ENCODE measurements at regions not wholly inside any gene's neighbourhood (a gene's known extent, or its start where the extent isn't known, plus 50 kb on each side); places are given as distances from the start of the nearest gene placed in this dataset.

GRCh38 chr4:184950117-184950830 lies 68.0 kb upstream of the HELT start (continued):
- TF ChIP-seq ARID4A (CRISPR knock-in tag; IDR thresholded peaks at IDR 0.05; ENCODE audit: borderline replicate concordance) (peak; percentile 21; the same call in 1 of the 2 replicates), THAP11 (CRISPR knock-in tag; IDR thresholded peaks at IDR 0.05) (peak; percentile 32; the same call in 1 of the 2 replicates), ETV5 (CRISPR knock-in tag; IDR thresholded peaks at IDR 0.05; ENCODE audit: borderline replicate concordance) (peak; percentile 62; the same call in 1 of the 2 replicates), MYC (CRISPR knock-in tag; IDR thresholded peaks at IDR 0.05; ENCODE audit: borderline replicate concordance) (no peak), ZBTB34 (CRISPR knock-in tag; IDR thresholded peaks at IDR 0.05) (0 out of 2 replicates have a peak, but pooled peaks have one; percentile 19), LCORL (IDR thresholded peaks at IDR 0.05) (no peak), LCORL (CRISPR knock-in tag; IDR thresholded peaks at IDR 0.05) (0 out of 2 replicates have a peak, but pooled peaks have one; percentile 32), SOX6 (IDR thresholded peaks at IDR 0.05) (no peak), SOX6 (CRISPR knock-in tag; IDR thresholded peaks at IDR 0.05) (peak; percentile 64), MIXL1 (CRISPR knock-in tag; IDR thresholded peaks at IDR 0.05) (peak; percentile 55; the same call in 1 of the 2 replicates), ZIK1 (CRISPR knock-in tag; IDR thresholded peaks at IDR 0.05; ENCODE audit: borderline replicate concordance, low read depth) (no peak), ZMYM4 (CRISPR knock-in tag; IDR thresholded peaks at IDR 0.05) (peak; percentile 39; the same call in 1 of the 2 replicates), BCL6 (CRISPR knock-in tag; IDR thresholded peaks at IDR 0.05) (peak; percentile 58; the same call in 1 of the 2 replicates), NCOA2 (CRISPR knock-in tag; IDR thresholded peaks at IDR 0.05) (peak; percentile 36; the same call in 1 of the 2 replicates), HDAC1 (CRISPR knock-in tag; IDR thresholded peaks at IDR 0.05) (0 out of 2 replicates have a peak, but pooled peaks have one; percentile 38), HOXA3 (CRISPR knock-in tag; IDR thresholded peaks at IDR 0.05) (peak; percentile 34; the same call in 1 of the 2 replicates), ZNF770 (CRISPR knock-in tag; IDR thresholded peaks at IDR 0.05) (no peak), ZBTB38 (CRISPR knock-in tag; IDR thresholded peaks at IDR 0.05) (no peak), ZNF7 (CRISPR knock-in tag; IDR thresholded peaks at IDR 0.05) (no peak), SOX13 (IDR thresholded peaks at IDR 0.05) (no peak), SOX13 (CRISPR knock-in tag; conservative IDR thresholded peaks at IDR 0.05 in 1 of 2, IDR thresholded peaks at IDR 0.05 in 1 of 2) (peak in 1 of 2 experiments; percentile 48; a peak in 1 of 4 replicates)

Data from HepG2 (cell line).